Mucosa of descending colon (tissue), 3 donors: ENCODE measurements at regions not wholly inside any gene's neighbourhood (a gene's known extent, or its start where the extent isn't known, plus 50 kb on each side); places are given as distances from the start of the nearest gene placed in this dataset.

Experiments
- ATAC-seq: fragments of 200-7000 bp; cut with Tn5 transposase; one replicate; pipeline ENCODE4 v1.9.1; 2020; ENCODE audit warnings: mild to moderate bottlenecking, moderate library complexity
- DNase-seq, 3 donors: peaks; one replicate each; pipeline ENCODE4 v3.0.0-alpha.2; 2020
- H3K36me3 ChIP-seq: fragments of 200-600 bp; one replicate; pipeline ENCODE4 v1.8.0; 2021; ENCODE audit warnings: low read depth, mild to moderate bottlenecking
- H3K4me1 ChIP-seq: fragments of 200-600 bp; one replicate; pipeline ENCODE4 v1.8.0; 2021; ENCODE audit warnings: low read depth, mild to moderate bottlenecking
- H3K4me3 ChIP-seq: fragments of 200-600 bp; one replicate; pipeline ENCODE4 v1.8.0; 2021; ENCODE audit warnings: mild to moderate bottlenecking
- H3K9me3 ChIP-seq: fragments of 200-600 bp; one replicate; pipeline ENCODE4 v1.8.0; 2021; ENCODE audit warnings: mild to moderate bottlenecking
- CTCF ChIP-seq: fragments of 200-600 bp; IDR thresholded peaks from one replicate; pipeline ENCODE4 v1.8.0; 2022; ENCODE audit warnings: antibody characterized with exemption, mild to moderate bottlenecking
- intact Hi-C, 2 donors: fragments of 100-400 bp; cut with DNase I in 1 of 2; cut with micrococcal nuclease in 1 of 2; formaldehyde crosslinking; loops; one replicate each; pipeline versions ENCODE4 v1.11.0 to v1.11.1; 2022; cut with DNase I, micrococcal nuclease
- donor health status: DM: no; HTN: no; CAD: no; lungs with moderate emphysema.
- donor health status: DM: no; HTN: no; CAD: no.
- donor health status: DM: no; HTN: yes; CAD: no.

DNA sequence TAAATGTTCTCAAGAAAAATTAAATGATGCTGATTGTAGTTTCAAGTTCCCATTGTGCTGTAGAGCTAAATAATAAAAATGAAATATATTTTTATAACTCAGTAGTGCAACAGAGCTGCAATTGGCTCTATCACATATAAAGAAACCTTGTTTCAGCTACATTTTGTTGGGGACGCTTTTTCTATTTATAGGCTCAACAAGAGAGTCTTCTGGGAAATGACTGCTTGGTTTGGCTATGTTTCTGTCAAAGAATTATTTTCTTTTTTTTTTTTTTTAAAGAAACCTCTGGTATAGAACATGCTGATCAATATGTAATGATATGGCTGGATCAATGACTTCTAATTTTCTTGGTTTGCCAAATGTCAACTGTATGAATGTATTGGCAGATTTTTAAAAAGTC lies 76.5 kb downstream of the OTOL1 start:
- no peak for TF ChIP-seq CTCF
- intact Hi-C loops = no loop called here
- DNase-seq = no peak
- ATAC-seq = no peak
- H3K9me3 ChIP-seq = no peaks in the 10 kb centered on the region
- no peaks in the 10 kb centered on the region for H3K4me1 ChIP-seq
- no peaks in the 10 kb centered on the region for H3K36me3 ChIP-seq
- no peak overlapping the region for H3K4me3 ChIP-seq

GRCh38 chr3:161575901-161576300 lies 79.3 kb downstream of the OTOL1 start:
- no peak for DNase-seq
- Histone ChIP-seq H3K4me3 (no peak overlapping the region), H3K4me1 (no peaks in the 10 kb centered on the region), H3K9me3 (no peaks in the 10 kb centered on the region), H3K36me3 (no peaks in the 10 kb centered on the region)
- no peak for TF ChIP-seq CTCF
- no peak for ATAC-seq
- intact Hi-C loops = no loop called here

- intact Hi-C loops = no loop called here
- Histone ChIP-seq H3K9me3 (no peaks in the 10 kb centered on the region), H3K36me3 (no peaks in the 10 kb centered on the region), H3K4me1 (no peaks in the 10 kb centered on the region), H3K4me3 (no peak overlapping the region)
- DNase-seq (no peak), ATAC-seq (no peak)
- no peak for TF ChIP-seq CTCF
Observed at GRCh38 chr3:161576311-161576710, 79.7 kb downstream of the OTOL1 start.

DNA sequence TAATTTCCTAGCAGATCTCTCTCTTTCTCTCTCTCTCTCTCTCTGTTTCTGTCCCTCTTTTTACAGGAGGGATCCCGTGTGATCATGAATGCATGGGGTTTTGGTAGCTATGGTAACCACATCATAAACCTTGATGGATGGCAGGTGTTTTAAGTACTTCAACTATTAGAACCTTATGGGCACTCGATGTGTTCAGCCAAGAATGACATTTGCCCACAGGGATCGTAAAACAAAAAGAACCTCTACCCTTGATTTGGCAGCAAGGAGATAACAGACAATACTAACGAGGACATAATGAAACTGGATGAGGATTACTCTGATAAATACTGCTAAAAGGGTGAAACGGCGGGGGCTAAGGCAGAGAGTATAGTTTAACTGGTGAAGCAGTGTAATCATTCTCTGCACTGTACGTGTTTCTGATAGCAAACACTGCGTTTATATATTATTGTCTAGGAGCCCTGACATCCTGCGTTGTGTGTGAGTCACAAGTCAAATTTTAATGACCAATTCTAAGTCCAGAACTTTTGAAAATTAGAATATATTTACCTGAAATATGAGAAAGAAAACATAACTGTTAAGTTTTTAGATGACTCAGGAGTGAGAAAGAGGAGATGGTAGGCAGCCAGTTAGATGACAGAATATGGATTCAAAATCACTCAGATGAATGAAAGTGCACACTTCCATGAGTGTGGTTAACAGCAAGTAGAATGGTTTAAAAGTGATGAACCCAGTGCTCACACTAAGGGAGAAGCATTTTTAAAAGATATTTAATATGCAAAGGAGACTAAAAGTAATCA lies 80.3 kb downstream of the OTOL1 start:
- DNase-seq (no peak), ATAC-seq (no peak)
- Histone ChIP-seq H3K9me3 (no peaks in the 10 kb centered on the region), H3K36me3 (no peaks in the 10 kb centered on the region), H3K4me1 (no peaks in the 10 kb centered on the region), H3K4me3 (no peak overlapping the region)
- intact Hi-C loops = no loop called here
- TF ChIP-seq CTCF = no peak

GRCh38 chr3:161577662-161578061 lies 81.1 kb downstream of the OTOL1 start:
- ATAC-seq = no peak
- no peaks in the 10 kb centered on the region for H3K9me3 ChIP-seq
- intact Hi-C loops = no loop called here
- H3K36me3 ChIP-seq = no peaks in the 10 kb centered on the region
- TF ChIP-seq CTCF = no peak
- no peak for DNase-seq
- H3K4me1 ChIP-seq = no peaks in the 10 kb centered on the region
- no peak overlapping the region for H3K4me3 ChIP-seq
